Lung (tissue), 11 donors: ENCODE measurements at regions not wholly inside any gene's neighbourhood (a gene's known extent, or its start where the extent isn't known, plus 50 kb on each side); places are given as distances from the start of the nearest gene placed in this dataset.

ENCODE experiments used
- ATAC-seq: fragments of 200-7000 bp; cut with Tn5 transposase; one replicate; pipeline ENCODE4 v1.9.1; 2020; ENCODE audit warnings: moderate number of reproducible peaks; ENCODE audit not compliant: insufficient read depth, low FRiP score
- DNase-seq, 3 donors: peaks; one replicate each; pipeline ENCODE4 v3.0.0-alpha.2; 2013 to 2017
- H3K27ac ChIP-seq, 2 donors: one replicate each; pipeline ENCODE4 v1.5.1; 2013; ENCODE audit warnings: mild to moderate bottlenecking in 2 of 2, moderate library complexity in 2 of 2, control low read depth in 1 of 2, inconsistent platforms in 1 of 2, low read depth in 1 of 2, low read length in 1 of 2
- H3K27me3 ChIP-seq, 3 donors: one replicate each; pipeline ENCODE4 v1.5.1; 2013; ENCODE audit warnings: low read length in 2 of 3; ENCODE audit not compliant: control insufficient read depth in 3 of 3, insufficient read depth in 3 of 3
- H3K36me3 ChIP-seq, 4 donors: one replicate each; pipeline ENCODE4 v1.5.1; 2013; ENCODE audit warnings: low read length in 4 of 4, mild to moderate bottlenecking in 1 of 4, moderate library complexity in 1 of 4; ENCODE audit not compliant: control insufficient read depth in 4 of 4, insufficient read depth in 4 of 4
- H3K4me1 ChIP-seq, 5 donors: one replicate each; pipeline ENCODE4 v1.5.1; 2013; ENCODE audit warnings: low read length in 5 of 5, mild to moderate bottlenecking in 2 of 5, moderate library complexity in 1 of 5; ENCODE audit not compliant: control insufficient read depth in 5 of 5, insufficient read depth in 5 of 5
- H3K4me3 ChIP-seq: one replicate; pipeline ENCODE4 v1.5.1; 2013; ENCODE audit warnings: mild to moderate bottlenecking, control low read depth, moderate library complexity
- H3K9ac ChIP-seq, 2 donors: one replicate each; pipeline ENCODE4 v1.5.1; 2013; ENCODE audit warnings: low read length in 2 of 2, control low read depth in 1 of 2; ENCODE audit not compliant: insufficient read depth in 1 of 2
- H3K9me3 ChIP-seq, 4 donors: one replicate each; pipeline ENCODE4 v1.5.1; 2013; ENCODE audit warnings: low read length in 3 of 4, mild to moderate bottlenecking in 1 of 4, moderate library complexity in 1 of 4; ENCODE audit not compliant: control insufficient read depth in 4 of 4, insufficient read depth in 3 of 4
- CTCF ChIP-seq: IDR thresholded peaks from 2 replicates; pipeline ENCODE4 v1.5.1; 2012; ENCODE audit warnings: mild to moderate bottlenecking; ENCODE audit errors: control extremely low read depth, extremely low read depth
- WGBS, 2 donors: extraction: QIAGEN DNeasy Blood & Tissue Kit; methylation state at CpG; one replicate each; pipeline ENCODE4 v1.1.7; 2013; 5-methylcytosine and 5-hydroxymethylcytosine counted together
- donor health status: control.
- donor health status: control.
- donor health status: Bipolar disorder and iron deficiency.
- donor health status: healthy.
- donor health status: DM: yes; HTN: yes; CAD: no.

GRCh38 chr13:73201626-73202025 lies 142.8 kb downstream of the KLF5 start:
- TF ChIP-seq CTCF, result no peak
- no peak for DNase-seq
- Histone ChIP-seq H3K36me3 (no peaks in the 10 kb centered on the region), H3K4me1 (peaks cover 0 to 14% (median 6%) of the 10 kb centered on the region in 5 donors), H3K9ac (no peak overlapping the region), H3K27me3 (no peaks in the 10 kb centered on the region), H3K4me3 (no peak overlapping the region), H3K27ac (no peak overlapping the region), H3K9me3 (no peaks in the 10 kb centered on the region)
- 86 to 88% methylated on average over 2 of the region's 2 CpGs for WGBS, 2 donors
- no peak for ATAC-seq

- H3K27ac ChIP-seq, result no peak overlapping the region
- DNase-seq (peak in 2 of 3 donors; percentile 10 to 20), ATAC-seq (no peak)
- no peak overlapping the region for H3K4me3 ChIP-seq
- no peaks in the 10 kb centered on the region for H3K9me3 ChIP-seq
- 73 to 76% methylated on average over 4 of the region's 4 CpGs for WGBS, 2 donors
- TF ChIP-seq CTCF, result no peak
- H3K9ac ChIP-seq, result no peak overlapping the region
- H3K36me3 ChIP-seq, result no peaks in the 10 kb centered on the region
- H3K27me3 ChIP-seq, result no peaks in the 10 kb centered on the region
- peaks cover 0 to 14% (median 6%) of the 10 kb centered on the region in 5 donors for H3K4me1 ChIP-seq
Measured at GRCh38 chr13:73198991-73199411, 140.2 kb downstream of the KLF5 start.

GRCh38 chr13:73195091-73195490 lies 136.3 kb downstream of the KLF5 start:
- DNase-seq, result peak in 2 of 3 donors; percentile 6 to 25
- ATAC-seq, result no peak
- Histone ChIP-seq H3K9ac (no peak overlapping the region), H3K9me3 (no peaks in the 10 kb centered on the region), H3K4me3 (no peak overlapping the region), H3K27ac (no peak overlapping the region), H3K27me3 (no peaks in the 10 kb centered on the region), H3K4me1 (peaks cover 0 to 7% (median 4%) of the 10 kb centered on the region in 5 donors), H3K36me3 (no peaks in the 10 kb centered on the region)
- no peak for TF ChIP-seq CTCF

GRCh38 chr13:73194310-73194709 lies 135.5 kb downstream of the KLF5 start:
- H3K27me3 ChIP-seq, result no peaks in the 10 kb centered on the region
- DNase-seq, result no peak
- H3K4me3 ChIP-seq, result no peak overlapping the region
- no peak for TF ChIP-seq CTCF
- H3K36me3 ChIP-seq, result no peaks in the 10 kb centered on the region
- no peak overlapping the region for H3K9ac ChIP-seq
- WGBS, 2 donors, result 52 to 72% methylated on average over 4 of the region's 4 CpGs
- no peak for ATAC-seq
- peaks cover 0 to 1% (median 0%) of the 10 kb centered on the region in 4 donors for H3K9me3 ChIP-seq
- peaks cover 0 to 7% (median 0%) of the 10 kb centered on the region in 5 donors for H3K4me1 ChIP-seq
- no peak overlapping the region for H3K27ac ChIP-seq
